ENCODE measurements at regions not wholly inside any gene's neighbourhood (a gene's known extent, or its start where the extent isn't known, plus 50 kb on each side); places are given as distances from the start of the nearest gene placed in this dataset.
A peak's percentile ranks its signal among the peaks of the same experiment; 100 is the strongest.

- Mint-ChIP-seq H3K4me3 (no peak overlapping the region), H3K36me3 (no peaks in the 10 kb centered on the region), H3K27me3 (peaks cover 9% of the 10 kb centered on the region in 2 donors), H3K9me3 (no peaks in the 10 kb centered on the region), H3K4me1 (peaks cover 0 to 4% (median 2%) of the 10 kb centered on the region in 3 donors), H3K27ac (no peak overlapping the region)
- no peaks in the 10 kb centered on the region for H3K4me1 ChIP-seq (ENCODE audit: control insufficient read depth in 1 of 2, extremely low read depth in 1 of 2, insufficient read depth in 2 of 2, low read length in 2 of 2)
- H3K27me3 ChIP-seq (replicated peaks in 1 of 2; ENCODE audit: control insufficient read depth in 2 of 2, extremely low read depth in 1 of 2, insufficient read depth in 2 of 2, low read length in 1 of 2) = peaks cover 0 to 2% of the 10 kb centered on the region in 2 experiments
- H3K27ac ChIP-seq (ENCODE audit: low read length) = no peak overlapping the region
- DNase-seq (no peak), ATAC-seq (replicated peaks in 1 of 4) (no peak)
- H3K9me3 ChIP-seq = no peaks in the 10 kb centered on the region
- CTCF ChIA-PET = interaction anchor here in 1 of 2 donors (0.5 to 0.8 kb wide), 3 partner anchors 9 to 235 kb away, joined by 3 read pairs; no protein-coding TSS in a partner anchor
- no peaks in the 10 kb centered on the region for H3K36me3 ChIP-seq (ENCODE audit: control insufficient read depth in 2 of 2, extremely low read depth in 1 of 2, insufficient read depth in 1 of 2, low read length in 1 of 2)
- H3K4me3 ChIP-seq (ENCODE audit: control insufficient read depth in 1 of 2, extremely low read depth in 1 of 2, low read length in 1 of 2) = no peak overlapping the region
- POLR2A ChIA-PET = no interaction called here
These were observed 226.6 kb downstream of the B3GLCT start for GRCh38 chr13:31426395-31426794.

- CTCF ChIA-PET = no interaction called here
- no peak overlapping the region for H3K27ac ChIP-seq (ENCODE audit: low read length)
- DNase-seq (no peak), ATAC-seq (replicated peaks in 1 of 4) (no peak)
- no peaks in the 10 kb centered on the region for H3K9me3 ChIP-seq
- peaks cover 0 to 4% (median 2%) of the 10 kb centered on the region in 3 donors for H3K4me1 Mint-ChIP-seq
- H3K36me3 Mint-ChIP-seq = no peaks in the 10 kb centered on the region
- no peak overlapping the region for H3K4me3 ChIP-seq (ENCODE audit: control insufficient read depth in 1 of 2, extremely low read depth in 1 of 2, low read length in 1 of 2)
- H3K27me3 ChIP-seq (replicated peaks in 1 of 2; ENCODE audit: control insufficient read depth in 2 of 2, extremely low read depth in 1 of 2, insufficient read depth in 2 of 2, low read length in 1 of 2) = peaks cover 0 to 2% of the 10 kb centered on the region in 2 experiments
- H3K4me1 ChIP-seq (ENCODE audit: control insufficient read depth in 1 of 2, extremely low read depth in 1 of 2, insufficient read depth in 2 of 2, low read length in 2 of 2) = no peaks in the 10 kb centered on the region
- no peak overlapping the region for H3K27ac Mint-ChIP-seq
- no peaks in the 10 kb centered on the region for H3K9me3 Mint-ChIP-seq
- H3K27me3 Mint-ChIP-seq = peaks cover 5 to 9% of the 10 kb centered on the region in 2 donors
- no peaks in the 10 kb centered on the region for H3K36me3 ChIP-seq (ENCODE audit: control insufficient read depth in 2 of 2, extremely low read depth in 1 of 2, insufficient read depth in 1 of 2, low read length in 1 of 2)
- H3K4me3 Mint-ChIP-seq = no peak overlapping the region
- POLR2A ChIA-PET = no interaction called here
- WGBS (ENCODE audit: insufficient coverage) = 100% methylated on average over 1 of the region's 4 CpGs
These were observed 227.7 kb downstream of the B3GLCT start for GRCh38 chr13:31427151-31428100.

- no peaks in the 10 kb centered on the region for H3K27me3 ChIP-seq (replicated peaks in 1 of 2; ENCODE audit: control insufficient read depth in 2 of 2, extremely low read depth in 1 of 2, insufficient read depth in 2 of 2, low read length in 1 of 2)
- no peaks in the 10 kb centered on the region for H3K36me3 ChIP-seq (ENCODE audit: control insufficient read depth in 2 of 2, extremely low read depth in 1 of 2, insufficient read depth in 1 of 2, low read length in 1 of 2)
These were observed 232.0 kb downstream of the B3GLCT start for GRCh38 chr13:31431722-31432137.

GRCh38 chr13:31433207-31433606, 233.4 kb downstream of the B3GLCT start:
- Mint-ChIP-seq H3K36me3 (no peaks in the 10 kb centered on the region), H3K4me3 (no peak overlapping the region), H3K4me1 (no peaks in the 10 kb centered on the region), H3K9me3 (no peaks in the 10 kb centered on the region), H3K27ac (no peak overlapping the region), H3K27me3 (peaks cover 22 to 24% of the 10 kb centered on the region in 2 donors)
- no peaks in the 10 kb centered on the region for H3K27me3 ChIP-seq (replicated peaks in 1 of 2; ENCODE audit: control insufficient read depth in 2 of 2, extremely low read depth in 1 of 2, insufficient read depth in 2 of 2, low read length in 1 of 2)
- DNase-seq = no peak
- no peaks in the 10 kb centered on the region for H3K9me3 ChIP-seq
- WGBS (ENCODE audit: insufficient coverage) = no CpG with 5 or more reads among the region's 1 CpG
- ATAC-seq (replicated peaks in 1 of 4) = no peak
- H3K4me3 ChIP-seq (ENCODE audit: control insufficient read depth in 1 of 2, extremely low read depth in 1 of 2, low read length in 1 of 2) = no peak overlapping the region
- ChIA-PET CTCF (interaction anchor here (0.7 to 2.6 kb wide), 2 partner anchors 8 to 293 kb away, joined by 3 to 8 read pairs; no protein-coding TSS in a partner anchor), POLR2A (no interaction called here)
- H3K36me3 ChIP-seq (ENCODE audit: control insufficient read depth in 2 of 2, extremely low read depth in 1 of 2, insufficient read depth in 1 of 2, low read length in 1 of 2) = no peaks in the 10 kb centered on the region
- no peaks in the 10 kb centered on the region for H3K4me1 ChIP-seq (ENCODE audit: control insufficient read depth in 1 of 2, extremely low read depth in 1 of 2, insufficient read depth in 2 of 2, low read length in 2 of 2)
- no peak overlapping the region for H3K27ac ChIP-seq (ENCODE audit: low read length)

More at GRCh38 chr13:31431722-31432137, 232.0 kb downstream of the B3GLCT start:
- ATAC-seq (replicated peaks in 1 of 4) (peak in 1 of 4 experiments; percentile 38), DNase-seq (peak in 26 of 35 experiments; percentile 3 to 60 (median 21))
- no peak overlapping the region for H3K27ac ChIP-seq (ENCODE audit: low read length)
- no peaks in the 10 kb centered on the region for H3K9me3 ChIP-seq
- Mint-ChIP-seq H3K27ac (no peak overlapping the region), H3K36me3 (no peaks in the 10 kb centered on the region), H3K4me3 (no peak overlapping the region), H3K9me3 (no peaks in the 10 kb centered on the region), H3K4me1 (no peaks in the 10 kb centered on the region), H3K27me3 (peaks cover 12 to 13% of the 10 kb centered on the region in 2 donors)
- POLR2A ChIA-PET = no interaction called here
- CTCF ChIA-PET = interaction anchor here (0.6 to 0.7 kb wide), 5 partner anchors 9 to 1227 kb away, joined by 3 to 4 read pairs (median 3); no protein-coding TSS in a partner anchor
- no peaks in the 10 kb centered on the region for H3K4me1 ChIP-seq (ENCODE audit: control insufficient read depth in 1 of 2, extremely low read depth in 1 of 2, insufficient read depth in 2 of 2, low read length in 2 of 2)
- no CpG with 5 or more reads among the region's 4 CpGs for WGBS (ENCODE audit: insufficient coverage)
- H3K4me3 ChIP-seq (ENCODE audit: control insufficient read depth in 1 of 2, extremely low read depth in 1 of 2, low read length in 1 of 2) = no peak overlapping the region

- WGBS (ENCODE audit: insufficient coverage) = 83% methylated on average over 1 of the region's 7 CpGs
- no peak overlapping the region for H3K27ac Mint-ChIP-seq
- Histone ChIP-seq H3K27ac (ENCODE audit: low read length) (no peak overlapping the region), H3K9me3 (no peaks in the 10 kb centered on the region), H3K4me1 (ENCODE audit: control insufficient read depth in 1 of 2, extremely low read depth in 1 of 2, insufficient read depth in 2 of 2, low read length in 2 of 2) (no peaks in the 10 kb centered on the region), H3K27me3 (replicated peaks in 1 of 2; ENCODE audit: control insufficient read depth in 2 of 2, extremely low read depth in 1 of 2, insufficient read depth in 2 of 2, low read length in 1 of 2) (no peaks in the 10 kb centered on the region), H3K36me3 (ENCODE audit: control insufficient read depth in 2 of 2, extremely low read depth in 1 of 2, insufficient read depth in 1 of 2, low read length in 1 of 2) (no peaks in the 10 kb centered on the region), H3K4me3 (ENCODE audit: control insufficient read depth in 1 of 2, extremely low read depth in 1 of 2, low read length in 1 of 2) (no peak overlapping the region)
- H3K4me3 Mint-ChIP-seq = no peak overlapping the region
- H3K27me3 Mint-ChIP-seq = peaks cover 25 to 28% of the 10 kb centered on the region in 2 donors
- DNase-seq (no peak), ATAC-seq (replicated peaks in 1 of 4) (no peak)
- ChIA-PET CTCF (interaction anchor here (0.7 to 2.6 kb wide), 2 partner anchors 9 kb away, joined by 4 to 8 read pairs; no protein-coding TSS in a partner anchor), POLR2A (no interaction called here)
- H3K4me1 Mint-ChIP-seq = no peaks in the 10 kb centered on the region
- H3K36me3 Mint-ChIP-seq = no peaks in the 10 kb centered on the region
- H3K9me3 Mint-ChIP-seq = no peaks in the 10 kb centered on the region
These were observed 234.0 kb downstream of the B3GLCT start for GRCh38 chr13:31433746-31434145.

GRCh38 chr13:31434613-31435012, 234.8 kb downstream of the B3GLCT start:
- 81% methylated on average over 5 of the region's 8 CpGs for WGBS (ENCODE audit: insufficient coverage)
- H3K36me3 Mint-ChIP-seq = no peaks in the 10 kb centered on the region
- ChIA-PET CTCF (interaction anchor here (1.5 to 2.6 kb wide), 2 partner anchors 9 to 10 kb away, joined by 3 to 8 read pairs; no protein-coding TSS in a partner anchor), POLR2A (no interaction called here)
- no peak overlapping the region for H3K27ac Mint-ChIP-seq
- H3K27me3 Mint-ChIP-seq = peaks cover 28 to 31% of the 10 kb centered on the region in 2 donors
- ATAC-seq (replicated peaks in 1 of 4) (no peak), DNase-seq (no peak)
- no peak overlapping the region for H3K4me3 Mint-ChIP-seq
- Histone ChIP-seq H3K9me3 (no peaks in the 10 kb centered on the region), H3K27ac (ENCODE audit: low read length) (no peak overlapping the region), H3K4me3 (ENCODE audit: control insufficient read depth in 1 of 2, extremely low read depth in 1 of 2, low read length in 1 of 2) (no peak overlapping the region), H3K36me3 (ENCODE audit: control insufficient read depth in 2 of 2, extremely low read depth in 1 of 2, insufficient read depth in 1 of 2, low read length in 1 of 2) (no peaks in the 10 kb centered on the region), H3K27me3 (replicated peaks in 1 of 2; ENCODE audit: control insufficient read depth in 2 of 2, extremely low read depth in 1 of 2, insufficient read depth in 2 of 2, low read length in 1 of 2) (no peaks in the 10 kb centered on the region), H3K4me1 (ENCODE audit: control insufficient read depth in 1 of 2, extremely low read depth in 1 of 2, insufficient read depth in 2 of 2, low read length in 2 of 2) (no peaks in the 10 kb centered on the region)
- no peaks in the 10 kb centered on the region for H3K4me1 Mint-ChIP-seq
- no peaks in the 10 kb centered on the region for H3K9me3 Mint-ChIP-seq
